ENCODE measurements at regions not wholly inside any gene's neighbourhood (a gene's known extent, or its start where the extent isn't known, plus 50 kb on each side); places are given as distances from the start of the nearest gene placed in this dataset.
"Not testable (repeated sequence)": the region's sequence is repeated elsewhere in the genome, so short reads cannot be mapped to it uniquely, and the experiment has no call there.

DNA sequence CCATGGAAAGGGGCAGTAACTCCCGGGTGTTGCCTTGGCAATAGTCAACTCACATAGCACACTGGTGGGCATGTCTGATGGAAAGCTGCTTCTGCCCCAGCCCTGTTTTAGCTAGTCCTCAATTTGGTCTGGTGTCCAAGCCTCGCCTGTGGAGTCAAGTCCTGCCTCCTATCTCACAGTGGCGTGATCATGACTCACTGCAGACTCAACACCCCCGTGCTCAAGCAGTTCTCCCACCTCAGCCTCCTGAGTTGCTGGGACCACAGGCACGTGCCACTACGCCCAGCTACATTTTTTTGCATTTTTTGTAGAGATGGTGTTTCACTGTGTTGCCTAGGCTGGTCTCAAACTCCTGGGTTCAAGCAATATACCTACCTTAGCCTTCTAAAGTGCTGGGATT lies 218.9 kb upstream of the FRG2C start:
- not testable (repeated sequence) for DNase-seq (ENCODE audit: low spot score)

DNA sequence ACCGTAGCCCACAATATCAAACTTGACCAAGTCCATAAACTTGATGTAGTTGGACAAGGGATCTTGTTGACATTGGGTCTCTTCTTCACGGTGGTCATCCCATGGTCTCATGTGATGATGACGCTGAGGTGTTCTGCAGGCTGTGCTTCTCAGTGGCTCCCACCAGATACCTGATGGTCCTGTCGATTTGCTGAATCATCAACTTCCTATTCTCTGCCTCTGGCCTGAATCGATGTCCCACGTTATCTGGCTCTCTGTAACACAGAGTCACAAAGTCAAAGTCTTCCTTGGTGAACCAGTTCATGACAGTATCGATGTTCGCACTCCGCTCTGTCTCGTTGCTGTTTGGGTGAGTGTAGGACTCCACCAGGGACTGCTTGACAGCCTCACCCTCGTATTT lies 217.2 kb upstream of the FRG2C start:
- not testable (repeated sequence) for DNase-seq (ENCODE audit: low spot score)

GRCh38 chr3:75453328-75453727 lies 210.8 kb upstream of the FRG2C start:
- not testable (repeated sequence) for DNase-seq (ENCODE audit: low spot score)

DNA sequence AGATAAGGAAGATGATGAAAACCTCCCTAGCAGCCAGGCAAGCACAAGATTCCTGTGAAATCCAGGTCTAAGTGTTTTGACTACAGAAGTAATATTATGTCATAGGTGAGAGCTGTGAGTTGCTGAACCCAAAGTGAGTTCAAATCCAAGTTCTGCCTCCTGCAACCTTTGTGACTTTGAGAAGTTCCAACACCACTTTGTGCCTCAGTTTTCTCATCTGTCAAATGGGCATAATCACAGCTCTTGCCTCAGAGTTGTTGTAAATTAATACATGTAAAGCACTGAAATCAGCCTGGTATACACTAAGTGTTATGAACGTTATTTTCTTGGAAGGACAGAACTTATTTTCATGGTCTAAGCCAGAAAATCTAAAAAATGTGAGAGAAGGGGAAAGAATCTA lies 210.3 kb upstream of the FRG2C start:
- not testable (repeated sequence) for DNase-seq (ENCODE audit: low spot score)

GRCh38 chr3:75474530-75474929 lies 189.6 kb upstream of the FRG2C start:
- DNase-seq (ENCODE audit: low spot score) = not testable (repeated sequence)

DNA sequence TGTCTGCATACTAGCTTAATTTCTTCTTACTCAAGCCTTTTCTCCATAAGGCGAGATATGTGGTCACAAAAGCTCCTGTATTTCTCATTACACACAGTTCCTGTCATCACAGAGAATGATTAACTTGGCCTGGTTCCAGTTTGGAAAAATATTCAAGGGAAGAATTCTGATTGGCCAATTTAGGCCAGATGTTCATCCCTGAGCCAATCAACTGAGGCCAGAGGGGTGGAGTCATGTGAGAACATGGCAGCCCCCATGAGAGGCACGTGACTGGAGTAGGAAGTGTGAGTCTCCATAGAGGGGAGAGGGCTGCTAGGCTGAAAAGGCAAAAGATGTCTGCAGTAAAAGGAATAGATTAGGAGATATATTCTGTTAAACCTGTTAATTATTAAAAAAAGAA lies 167.5 kb upstream of the FRG2C start:
- not testable (repeated sequence) for DNase-seq (ENCODE audit: low spot score)

GRCh38 chr3:75500357-75500756 lies 163.8 kb upstream of the FRG2C start:
- DNase-seq (ENCODE audit: low spot score) = not testable (repeated sequence)

DNA sequence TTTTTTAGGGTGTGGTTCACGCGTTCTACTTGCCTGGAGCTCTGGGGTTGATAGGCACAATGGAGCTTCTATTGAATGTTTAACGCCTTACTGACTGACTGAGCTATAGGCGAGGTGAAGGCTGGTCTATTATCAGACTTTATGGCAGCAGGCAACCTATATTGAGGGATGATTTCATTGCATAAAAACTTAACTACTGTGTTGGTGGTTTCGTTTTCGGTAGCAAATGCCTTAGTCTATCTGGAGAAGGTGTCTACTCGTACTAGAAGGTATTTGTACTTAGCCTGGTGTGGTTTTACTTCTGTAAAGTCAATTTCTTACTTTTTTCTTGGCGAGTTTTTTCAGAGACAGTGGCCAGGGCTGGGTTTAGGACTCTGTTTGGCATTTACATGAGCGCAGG lies 162.0 kb upstream of the FRG2C start:
- DNase-seq (ENCODE audit: low spot score) = not testable (repeated sequence)

GRCh38 chr3:75502769-75503756 lies 161.1 kb upstream of the FRG2C start:
- DNase-seq (ENCODE audit: low spot score) = not testable (repeated sequence)

DNA sequence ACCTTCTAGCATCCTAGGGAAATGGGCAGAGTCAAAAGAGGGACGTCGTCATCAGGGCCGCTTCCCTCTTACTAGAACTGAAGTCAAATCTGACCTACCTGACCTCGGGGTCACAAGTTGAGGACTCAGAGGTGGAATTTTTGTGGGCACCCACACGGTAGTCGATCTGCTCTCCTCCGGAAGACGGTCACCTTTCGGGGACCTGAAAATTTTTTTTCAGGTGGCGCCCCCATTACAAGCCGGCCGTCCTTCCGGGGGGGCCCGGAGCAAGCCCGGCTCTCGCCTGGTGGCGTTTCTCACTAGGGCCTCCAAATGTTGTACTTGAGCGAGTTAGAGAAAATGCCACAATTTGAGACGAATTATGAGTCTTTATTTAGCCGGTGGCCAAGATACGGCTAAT lies 157.5 kb upstream of the FRG2C start:
- DNase-seq (ENCODE audit: low spot score) = no peak

- DNase-seq (ENCODE audit: low spot score) = not testable (repeated sequence)
These were observed 156.2 kb upstream of the FRG2C start for GRCh38 chr3:75507956-75508355.

DNA sequence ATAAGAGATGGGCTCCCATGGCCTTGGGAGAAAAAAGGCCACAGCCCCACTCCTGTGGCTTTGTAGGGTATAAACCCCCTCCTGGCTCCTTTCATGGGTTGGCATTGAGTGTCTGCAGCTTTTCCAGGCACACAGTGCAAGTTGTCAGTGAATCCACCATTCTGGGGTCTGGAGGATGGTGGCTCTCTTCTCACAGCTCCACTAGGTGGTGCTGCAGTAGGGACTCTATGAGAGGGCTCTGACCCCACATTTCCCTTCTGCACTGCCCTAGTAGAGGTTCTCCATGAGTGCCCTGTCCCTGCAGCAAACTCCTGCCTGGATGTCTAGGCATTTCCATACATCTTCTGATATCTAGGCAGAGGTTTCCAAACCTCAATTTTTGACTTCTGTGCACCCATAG lies 136.5 kb upstream of the FRG2C start:
- not testable (repeated sequence) for DNase-seq (ENCODE audit: low spot score)

DNA sequence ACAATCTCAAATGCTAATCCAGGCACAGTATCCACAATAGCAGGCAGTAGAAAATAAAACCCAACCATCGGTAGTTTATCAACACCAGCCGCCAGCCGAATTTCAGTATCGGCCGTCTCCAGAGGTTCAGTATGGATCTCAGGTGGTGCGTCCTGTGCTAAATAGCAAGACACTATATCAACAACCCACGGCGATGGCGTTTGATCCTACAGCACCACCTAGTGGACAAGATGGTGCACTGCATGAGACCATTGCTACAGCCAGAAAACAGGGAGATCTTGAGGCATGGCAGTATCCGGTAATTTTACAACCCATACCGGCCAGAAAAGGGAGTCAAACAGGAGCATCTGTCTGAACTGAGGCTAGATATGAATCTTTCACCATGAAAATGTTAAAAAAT lies 112.0 kb upstream of the FRG2C start:
- not testable (repeated sequence) for DNase-seq (ENCODE audit: low spot score)

DNA sequence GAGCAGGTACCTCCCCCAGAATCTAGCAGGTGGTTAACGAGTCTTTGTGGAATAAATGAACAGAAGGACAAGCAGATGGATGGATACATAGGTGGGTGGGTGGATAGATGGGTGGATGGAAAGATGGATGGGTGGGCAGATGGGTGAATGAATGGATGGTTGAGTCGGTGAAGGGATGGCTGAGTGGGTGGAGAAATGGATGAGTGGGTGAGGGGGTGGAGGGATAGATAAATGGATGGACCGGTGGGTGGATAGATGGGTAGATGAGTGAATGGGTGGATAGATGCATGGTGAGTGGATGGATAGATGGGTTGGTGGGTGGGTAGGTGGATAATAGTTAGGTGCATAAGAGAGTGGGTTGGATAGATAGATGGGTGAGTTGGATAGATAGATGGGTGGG lies 99.7 kb upstream of the FRG2C start:
- not testable (repeated sequence) for DNase-seq (ENCODE audit: low spot score)

- not testable (repeated sequence) for DNase-seq (ENCODE audit: low spot score)
These were observed 91.8 kb upstream of the FRG2C start for GRCh38 chr3:75572303-75572702.

DNA sequence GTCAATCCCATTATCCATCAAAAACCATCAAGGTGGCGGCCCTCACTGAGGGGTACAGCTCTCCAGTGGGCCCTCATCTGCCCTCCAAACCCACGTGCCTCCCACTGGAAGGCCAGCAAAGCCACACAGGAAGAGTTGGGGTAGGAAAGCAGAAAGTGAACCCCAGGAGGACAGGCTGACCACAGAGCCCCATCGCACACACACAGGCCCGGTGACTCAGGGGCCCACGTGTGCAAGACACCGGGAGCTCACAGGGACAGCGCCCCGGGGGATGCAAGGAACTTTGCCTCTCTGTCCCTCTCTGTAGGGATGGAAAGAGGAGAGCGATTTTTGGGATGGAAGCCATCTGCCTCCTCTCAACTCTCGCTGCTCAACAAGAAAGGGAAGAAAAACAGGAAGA lies 85.0 kb upstream of the FRG2C start:
- DNase-seq (ENCODE audit: low spot score) = not testable (repeated sequence)

DNA sequence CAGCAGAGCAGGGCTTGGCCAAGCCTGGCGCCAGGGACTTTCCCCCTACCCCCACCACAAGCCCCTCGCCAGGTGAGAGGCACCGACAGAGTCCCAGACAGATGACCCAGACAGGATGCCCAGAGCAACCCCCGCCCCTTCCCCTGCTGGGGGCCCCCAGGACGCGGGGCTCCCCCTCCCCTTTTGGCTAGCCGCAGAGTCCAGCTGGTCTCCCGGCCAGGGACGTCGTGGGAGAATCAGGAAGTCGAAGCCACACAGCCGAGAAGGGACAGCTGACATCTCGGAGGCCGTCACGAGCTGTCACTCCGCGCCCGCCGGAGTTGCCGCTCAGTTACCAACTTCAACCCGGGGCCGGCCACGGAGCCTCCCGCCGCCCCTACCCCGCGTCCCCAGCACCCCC lies 84.6 kb upstream of the FRG2C start:
- DNase-seq (ENCODE audit: low spot score) = not testable (repeated sequence)

DNA sequence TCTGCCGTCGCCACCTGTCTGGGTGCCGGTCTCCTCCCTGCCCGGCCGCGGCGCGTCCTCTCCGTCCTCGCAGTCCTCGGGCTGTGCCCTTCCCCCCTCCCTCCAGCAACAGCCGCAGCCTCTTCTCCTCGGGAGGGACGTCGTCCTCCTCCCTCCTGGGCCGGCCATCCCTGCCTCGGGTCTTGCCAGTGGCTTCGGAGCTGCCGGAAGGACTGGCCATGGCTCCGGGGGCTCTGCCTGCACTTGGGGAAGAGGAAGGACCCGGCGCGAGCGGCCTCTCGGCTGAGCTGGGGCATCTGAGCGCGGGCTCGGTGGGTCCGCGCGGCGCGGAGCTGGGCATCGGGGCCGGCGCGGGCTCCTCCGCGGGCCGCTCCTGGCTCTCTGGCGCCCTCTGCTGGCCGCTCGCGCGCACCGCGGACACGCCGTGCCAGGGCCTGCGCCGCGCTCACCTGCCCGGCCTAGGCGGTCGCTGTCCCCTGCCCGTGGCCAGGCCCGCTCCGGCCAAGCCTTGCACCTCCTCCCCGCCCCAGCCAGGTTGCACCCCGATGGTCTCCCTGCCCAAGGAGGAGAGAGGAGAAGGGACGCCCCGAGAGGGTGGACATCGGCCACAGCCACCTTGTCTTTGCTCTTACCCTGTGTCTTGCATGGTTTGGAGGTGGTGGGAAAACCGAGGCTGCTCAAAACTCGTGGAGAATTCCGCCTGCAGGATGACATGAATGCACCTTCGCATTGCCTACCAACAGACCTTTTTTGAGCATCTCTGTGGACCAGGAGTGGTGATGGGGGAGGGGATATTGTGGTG lies 83.9 kb upstream of the FRG2C start:
- peak; percentile 42 for DNase-seq (ENCODE audit: low spot score)

GRCh38 chr3:75582536-75582935 lies 81.6 kb upstream of the FRG2C start:
- DNase-seq (ENCODE audit: low spot score) = not testable (repeated sequence)

- not testable (repeated sequence) for DNase-seq (ENCODE audit: low spot score)
These were observed 81.0 kb upstream of the FRG2C start for GRCh38 chr3:75583116-75583515.

DNA sequence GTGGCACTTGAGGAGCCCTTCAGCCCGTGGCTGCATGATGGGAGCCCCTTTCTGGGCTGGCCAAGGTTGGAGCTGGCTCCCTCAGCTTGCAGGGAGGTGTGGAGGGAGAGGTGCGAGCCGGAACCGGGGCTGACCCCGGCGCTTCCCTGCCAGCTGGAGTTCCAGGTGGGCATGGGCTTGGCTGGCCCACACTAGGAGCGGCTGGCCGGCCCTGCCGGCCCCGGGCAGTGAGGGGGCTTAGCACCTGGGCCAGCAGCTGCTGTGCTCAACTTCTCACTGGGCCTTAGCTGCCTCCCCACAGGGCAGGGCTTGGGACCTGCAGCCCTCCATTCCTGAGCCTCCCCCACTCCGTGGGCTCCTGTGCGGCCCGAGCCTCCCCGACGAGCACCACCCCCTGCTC lies 76.4 kb upstream of the FRG2C start:
- DNase-seq (ENCODE audit: low spot score) = not testable (repeated sequence)

- DNase-seq (ENCODE audit: low spot score) = not testable (repeated sequence)
These were observed 73.7 kb upstream of the FRG2C start for GRCh38 chr3:75590382-75590781.
